Activated T-cell treated with anti-CD3 and anti-CD28 coated beads, Interleukin-2, amount 50 U/mL, for 72 hours (primary cell): ENCODE measurements at regions not wholly inside any gene's neighbourhood (a gene's known extent, or its start where the extent isn't known, plus 50 kb on each side); places are given as distances from the start of the nearest gene placed in this dataset.

ENCODE experiments used
- ATAC-seq, 2 donors: fragments of 150-1000 bp; cut with Tn5 transposase; replicated peaks in 1 of 2; 2 replicates each; pipeline ENCODE4 v1.10.0; 2021; ENCODE audit warnings: moderate library complexity in 2 of 2, mild to moderate bottlenecking in 1 of 2
- DNase-seq, 2 donors: peaks; one replicate each; pipeline ENCODE4 v3.0.0; 2021 to 2022; ENCODE audit warnings: mixed read lengths in 1 of 2
- H3K27ac Mint-ChIP-seq: one replicate; pipeline ENCODE4 v1.8.0; 2022; ENCODE audit warnings: mild to moderate bottlenecking, moderate library complexity, mixed read lengths
- H3K27me3 Mint-ChIP-seq: one replicate; pipeline ENCODE4 v1.8.0; 2022; ENCODE audit warnings: low read depth, mixed read lengths
- H3K36me3 Mint-ChIP-seq, 2 donors: one replicate each; pipeline ENCODE4 v1.8.0; 2022; ENCODE audit warnings: mixed read lengths in 2 of 2, mild to moderate bottlenecking in 1 of 2; ENCODE audit not compliant: insufficient read depth in 2 of 2
- H3K4me1 Mint-ChIP-seq: one replicate; pipeline ENCODE4 v1.8.0; 2022; ENCODE audit warnings: low read depth, mixed read lengths
- H3K4me3 Mint-ChIP-seq, 2 donors: one replicate each; pipeline ENCODE4 v1.8.0; 2022; ENCODE audit warnings: mild to moderate bottlenecking in 2 of 2, mixed read lengths in 2 of 2, moderate library complexity in 2 of 2
- H3K9me3 Mint-ChIP-seq, 2 donors: one replicate each; pipeline ENCODE4 v1.8.0; 2022; ENCODE audit warnings: mixed read lengths in 2 of 2

- Mint-ChIP-seq H3K9me3 (peaks cover 0 to 5% of the 10 kb centered on the region in 2 donors), H3K4me1 (no peaks in the 10 kb centered on the region), H3K27ac (no peak overlapping the region)
These were observed 400.7 kb upstream of the AGTR1 start for GRCh38 chr3:148297013-148297412.

GRCh38 chr3:148307443-148307843 is 390.3 kb upstream of the AGTR1 start:
- Mint-ChIP-seq H3K4me1 (no peaks in the 10 kb centered on the region), H3K27me3 (no peaks in the 10 kb centered on the region), H3K4me3 (no peak overlapping the region), H3K27ac (no peak overlapping the region), H3K36me3 (no peaks in the 10 kb centered on the region), H3K9me3 (no peaks in the 10 kb centered on the region)
- ATAC-seq (no peak), DNase-seq (no peak)

More at GRCh38 chr3:148297013-148297412, 400.7 kb upstream of the AGTR1 start:
- H3K36me3 Mint-ChIP-seq = no peaks in the 10 kb centered on the region
- H3K27me3 Mint-ChIP-seq = no peaks in the 10 kb centered on the region
- DNase-seq (no peak), ATAC-seq (no peak)
- H3K4me3 Mint-ChIP-seq = no peak overlapping the region

GRCh38 chr3:148309390-148310035 is 388.2 kb upstream of the AGTR1 start:
- DNase-seq (peak; percentile 3 to 11), ATAC-seq (no peak)
- Mint-ChIP-seq H3K27me3 (no peaks in the 10 kb centered on the region), H3K27ac (no peak overlapping the region), H3K36me3 (no peaks in the 10 kb centered on the region), H3K4me3 (no peak overlapping the region), H3K4me1 (no peaks in the 10 kb centered on the region), H3K9me3 (peaks cover 1 to 3% of the 10 kb centered on the region in 2 donors)

- no peak for DNase-seq
- H3K27me3 Mint-ChIP-seq = no peaks in the 10 kb centered on the region
- H3K27ac Mint-ChIP-seq = no peak overlapping the region
- no peaks in the 10 kb centered on the region for H3K36me3 Mint-ChIP-seq
- peaks cover 6% of the 10 kb centered on the region for H3K4me1 Mint-ChIP-seq
- no peak overlapping the region for H3K4me3 Mint-ChIP-seq
- H3K9me3 Mint-ChIP-seq = peaks cover 2 to 5% of the 10 kb centered on the region in 2 donors
- no peak for ATAC-seq
These were observed 381.9 kb upstream of the AGTR1 start for GRCh38 chr3:148315756-148316155.

- peaks cover 4 to 9% of the 10 kb centered on the region in 2 donors for H3K9me3 Mint-ChIP-seq
- peaks cover 0 to 1% of the 10 kb centered on the region in 2 donors for H3K36me3 Mint-ChIP-seq
- no peak overlapping the region for H3K27ac Mint-ChIP-seq
- no peak for ATAC-seq
- H3K4me1 Mint-ChIP-seq = peaks cover 6% of the 10 kb centered on the region
- no peak overlapping the region for H3K4me3 Mint-ChIP-seq
- DNase-seq = no peak
- H3K27me3 Mint-ChIP-seq = no peaks in the 10 kb centered on the region
These were observed 379.5 kb upstream of the AGTR1 start for GRCh38 chr3:148318240-148318639.

- Mint-ChIP-seq H3K9me3 (peaks cover 3 to 7% of the 10 kb centered on the region in 2 donors), H3K4me3 (peak overlapping the region in 1 of 2 donors; percentile 38), H3K27ac (no peak overlapping the region), H3K27me3 (no peaks in the 10 kb centered on the region), H3K4me1 (peaks cover 6% of the 10 kb centered on the region), H3K36me3 (peaks cover 0 to 1% of the 10 kb centered on the region in 2 donors)
- peak; percentile 41 to 60 for ATAC-seq
- no peak for DNase-seq
These were observed 378.4 kb upstream of the AGTR1 start for GRCh38 chr3:148319161-148319915.

- no peak for ATAC-seq
- H3K9me3 Mint-ChIP-seq = peaks cover 3 to 7% of the 10 kb centered on the region in 2 donors
These were observed 377.7 kb upstream of the AGTR1 start for GRCh38 chr3:148319960-148320359.

GRCh38 chr3:148329481-148330235 is 368.0 kb upstream of the AGTR1 start:
- no peaks in the 10 kb centered on the region for H3K4me1 Mint-ChIP-seq
- H3K27ac Mint-ChIP-seq = no peak overlapping the region
- H3K4me3 Mint-ChIP-seq = no peak overlapping the region
- no peaks in the 10 kb centered on the region for H3K36me3 Mint-ChIP-seq
- H3K9me3 Mint-ChIP-seq = peaks cover 8 to 10% of the 10 kb centered on the region in 2 donors
- ATAC-seq = no peak
- no peak for DNase-seq
- no peaks in the 10 kb centered on the region for H3K27me3 Mint-ChIP-seq

More at GRCh38 chr3:148319960-148320359, 377.7 kb upstream of the AGTR1 start:
- DNase-seq = no peak
- Mint-ChIP-seq H3K27me3 (no peaks in the 10 kb centered on the region), H3K4me3 (no peak overlapping the region), H3K36me3 (peaks cover 0 to 1% of the 10 kb centered on the region in 2 donors), H3K4me1 (peaks cover 6% of the 10 kb centered on the region), H3K27ac (no peak overlapping the region)

- DNase-seq (no peak), ATAC-seq (no peak)
- H3K9me3 Mint-ChIP-seq = peaks cover 6 to 10% of the 10 kb centered on the region in 2 donors
These were observed 367.2 kb upstream of the AGTR1 start for GRCh38 chr3:148330542-148330941.

GRCh38 chr3:148331081-148331846 is 366.4 kb upstream of the AGTR1 start:
- no peak overlapping the region for H3K27ac Mint-ChIP-seq

More at GRCh38 chr3:148330542-148330941, 367.2 kb upstream of the AGTR1 start:
- no peak overlapping the region for H3K4me3 Mint-ChIP-seq
- no peaks in the 10 kb centered on the region for H3K27me3 Mint-ChIP-seq
- H3K27ac Mint-ChIP-seq = no peak overlapping the region
- no peaks in the 10 kb centered on the region for H3K4me1 Mint-ChIP-seq
- H3K36me3 Mint-ChIP-seq = no peaks in the 10 kb centered on the region

GRCh38 chr3:148332509-148332908 is 365.2 kb upstream of the AGTR1 start:
- Mint-ChIP-seq H3K36me3 (no peaks in the 10 kb centered on the region), H3K4me1 (no peaks in the 10 kb centered on the region), H3K27me3 (no peaks in the 10 kb centered on the region), H3K27ac (no peak overlapping the region), H3K4me3 (no peak overlapping the region), H3K9me3 (peaks cover 5 to 6% of the 10 kb centered on the region in 2 donors)
- DNase-seq (no peak), ATAC-seq (no peak)

More at GRCh38 chr3:148331081-148331846, 366.4 kb upstream of the AGTR1 start:
- DNase-seq (no peak), ATAC-seq (no peak)
- H3K36me3 Mint-ChIP-seq = no peaks in the 10 kb centered on the region
- no peaks in the 10 kb centered on the region for H3K4me1 Mint-ChIP-seq
- no peak overlapping the region for H3K4me3 Mint-ChIP-seq
- H3K9me3 Mint-ChIP-seq = peaks cover 4 to 6% of the 10 kb centered on the region in 2 donors
- no peaks in the 10 kb centered on the region for H3K27me3 Mint-ChIP-seq

- Mint-ChIP-seq H3K27me3 (no peaks in the 10 kb centered on the region), H3K4me3 (no peak overlapping the region), H3K4me1 (no peaks in the 10 kb centered on the region), H3K36me3 (no peaks in the 10 kb centered on the region), H3K9me3 (peaks cover 6 to 7% of the 10 kb centered on the region in 2 donors), H3K27ac (no peak overlapping the region)
- ATAC-seq (no peak), DNase-seq (no peak)
These were observed 364.6 kb upstream of the AGTR1 start for GRCh38 chr3:148333091-148333490.
